Osteoblast (primary cell): ENCODE measurements at regions not wholly inside any gene's neighbourhood (a gene's known extent, or its start where the extent isn't known, plus 50 kb on each side); places are given as distances from the start of the nearest gene placed in this dataset.

Source experiments
- DNase-seq: peaks from one replicate; pipeline ENCODE4 v3.0.0; 2011; ENCODE audit warnings: low spot score, mixed read lengths; ENCODE audit not compliant: insufficient read length; ENCODE audit errors: missing footprints
- H2AFZ ChIP-seq: 2 replicates; pipeline ENCODE4 v1.6.0; 2011; ENCODE audit warnings: mild to moderate bottlenecking, low read length
- H3K27ac ChIP-seq: 2 replicates; pipeline ENCODE4 v1.5.1; 2011; ENCODE audit warnings: mild to moderate bottlenecking, low read depth, low read length, moderate library complexity
- H3K27me3 ChIP-seq: 2 replicates; pipeline ENCODE4 v1.6.0; 2012; ENCODE audit warnings: mild to moderate bottlenecking, control low read depth, inconsistent platforms, low read length, moderate library complexity; ENCODE audit not compliant: insufficient read depth
- H3K36me3 ChIP-seq: 2 replicates; pipeline ENCODE4 v1.5.1; 2011; ENCODE audit warnings: mild to moderate bottlenecking, low read length, control low read depth, moderate library complexity; ENCODE audit not compliant: insufficient read depth
- H3K4me1 ChIP-seq: 2 replicates; pipeline ENCODE4 v1.5.1; 2011; ENCODE audit warnings: mild to moderate bottlenecking, low read length, control low read depth, moderate library complexity; ENCODE audit not compliant: insufficient read depth
- H3K4me2 ChIP-seq: 2 replicates; pipeline ENCODE4 v1.6.0; 2011; ENCODE audit warnings: mild to moderate bottlenecking, low read length; ENCODE audit not compliant: insufficient read depth
- H3K4me3 ChIP-seq: fragments of 200-600 bp; sonication (generic); 3 replicates; pipeline ENCODE4 v1.5.1; 2012; ENCODE audit warnings: mild to moderate bottlenecking, low read length, inconsistent platforms; ENCODE audit not compliant: insufficient read depth
- H3K79me2 ChIP-seq: 2 replicates; pipeline ENCODE4 v1.6.0; 2012; ENCODE audit warnings: mild to moderate bottlenecking, low read length, control low read depth, inconsistent platforms; ENCODE audit not compliant: insufficient read depth
- H3K9me3 ChIP-seq: 2 replicates; pipeline ENCODE4 v1.5.1; 2011; ENCODE audit warnings: low read depth, low read length, control low read depth
- H4K20me1 ChIP-seq: 2 replicates; pipeline ENCODE4 v1.6.0; 2012; ENCODE audit warnings: mild to moderate bottlenecking, low read length, control low read depth; ENCODE audit not compliant: insufficient read depth
- CTCF ChIP-seq: IDR thresholded peaks from 2 replicates; pipeline ENCODE4 v1.5.1; 2011; ENCODE audit warnings: mild to moderate bottlenecking, low read depth, low read length, moderate library complexity; ENCODE audit errors: extremely low read depth

- Histone ChIP-seq H3K4me1 (peaks cover 40% of the 10 kb centered on the region), H3K27ac (no peak overlapping the region), H3K4me2 (no peak overlapping the region), H3K27me3 (no peaks in the 10 kb centered on the region), H4K20me1 (no peaks in the 10 kb centered on the region), H3K36me3 (no peaks in the 10 kb centered on the region), H3K79me2 (no peaks in the 10 kb centered on the region), H3K9me3 (no peaks in the 10 kb centered on the region), H2AFZ (no peak overlapping the region), H3K4me3 (no peak overlapping the region)
- DNase-seq, result no peak
- no peak for TF ChIP-seq CTCF
These were observed 276.7 kb upstream of the DYNLRB2 start for GRCh38 chr16:80263848-80264694.

GRCh38 chr16:80263181-80263823 lies 277.5 kb upstream of the DYNLRB2 start:
- no peak overlapping the region for H3K4me2 ChIP-seq
- peaks cover 33% of the 10 kb centered on the region for H3K4me1 ChIP-seq
- no peak for TF ChIP-seq CTCF
- H3K79me2 ChIP-seq, result no peaks in the 10 kb centered on the region
- DNase-seq, result no peak
- no peak overlapping the region for H3K27ac ChIP-seq
- H3K27me3 ChIP-seq, result no peaks in the 10 kb centered on the region
- no peak overlapping the region for H3K4me3 ChIP-seq
- H2AFZ ChIP-seq, result no peak overlapping the region
- H3K36me3 ChIP-seq, result no peaks in the 10 kb centered on the region
- no peaks in the 10 kb centered on the region for H4K20me1 ChIP-seq
- no peaks in the 10 kb centered on the region for H3K9me3 ChIP-seq

- Histone ChIP-seq H3K36me3 (no peaks in the 10 kb centered on the region), H3K27me3 (no peaks in the 10 kb centered on the region), H3K27ac (peak overlapping the region; percentile 7), H3K4me2 (no peak overlapping the region), H3K79me2 (no peaks in the 10 kb centered on the region), H2AFZ (no peak overlapping the region), H3K4me3 (no peak overlapping the region), H3K9me3 (no peaks in the 10 kb centered on the region), H3K4me1 (peaks cover 22% of the 10 kb centered on the region), H4K20me1 (no peaks in the 10 kb centered on the region)
- no peak for TF ChIP-seq CTCF
- no peak for DNase-seq
These were observed 279.9 kb upstream of the DYNLRB2 start for GRCh38 chr16:80260906-80261311.

- H2AFZ ChIP-seq, result no peak overlapping the region
- no peak overlapping the region for H3K4me2 ChIP-seq
- no peaks in the 10 kb centered on the region for H3K79me2 ChIP-seq
- H3K4me3 ChIP-seq, result no peak overlapping the region
- H3K9me3 ChIP-seq, result no peaks in the 10 kb centered on the region
- no peaks in the 10 kb centered on the region for H4K20me1 ChIP-seq
- H3K4me1 ChIP-seq, result peaks cover 9% of the 10 kb centered on the region
- H3K27me3 ChIP-seq, result no peaks in the 10 kb centered on the region
- TF ChIP-seq CTCF, result no peak
- H3K27ac ChIP-seq, result no peak overlapping the region
- no peaks in the 10 kb centered on the region for H3K36me3 ChIP-seq
- DNase-seq, result no peak
These were observed 281.4 kb upstream of the DYNLRB2 start for GRCh38 chr16:80259290-80259805.
